ENCODE measurements at regions not wholly inside any gene's neighbourhood (a gene's known extent, or its start where the extent isn't known, plus 50 kb on each side); places are given as distances from the start of the nearest gene placed in this dataset.
"Not testable (repeated sequence)": the region's sequence is repeated elsewhere in the genome, so short reads cannot be mapped to it uniquely, and the experiment has no call there.

GRCh38 chr7:17440025-17440784, 141.8 kb downstream of the AHR start:
- not testable (repeated sequence) for DNase-seq (ENCODE audit: low spot score)

- DNase-seq (ENCODE audit: low spot score), result no peak
Measured at GRCh38 chr7:17440831-17441230, 142.4 kb downstream of the AHR start.

GRCh38 chr7:17441557-17441956, 143.1 kb downstream of the AHR start:
- no peak for DNase-seq (ENCODE audit: low spot score)

GRCh38 chr7:17444151-17444550, 145.7 kb downstream of the AHR start:
- no peak for DNase-seq (ENCODE audit: low spot score)

GRCh38 chr7:17444673-17445072, 146.2 kb downstream of the AHR start:
- no peak for DNase-seq (ENCODE audit: low spot score)

GRCh38 chr7:17446340-17446739, 147.9 kb downstream of the AHR start:
- no peak for DNase-seq (ENCODE audit: low spot score)

- no peak for DNase-seq (ENCODE audit: low spot score)
Measured at GRCh38 chr7:17447728-17448478, 149.5 kb downstream of the AHR start.

GRCh38 chr7:17448479-17449423, 150.3 kb downstream of the AHR start:
- DNase-seq (ENCODE audit: low spot score), result no peak

GRCh38 chr7:17456541-17456940, 158.1 kb downstream of the AHR start:
- DNase-seq (ENCODE audit: low spot score), result no peak

GRCh38 chr7:17460001-17460400, 161.5 kb downstream of the AHR start:
- DNase-seq (ENCODE audit: low spot score), result no peak

- DNase-seq (ENCODE audit: low spot score), result no peak
Measured at GRCh38 chr7:17460665-17461064, 162.2 kb downstream of the AHR start.

GRCh38 chr7:17462131-17462631, 163.7 kb downstream of the AHR start:
- no peak for DNase-seq (ENCODE audit: low spot score)

GRCh38 chr7:17463511-17464085, 165.1 kb downstream of the AHR start:
- DNase-seq (ENCODE audit: low spot score), result no peak

GRCh38 chr7:17466216-17466615, 167.8 kb downstream of the AHR start:
- no peak for DNase-seq (ENCODE audit: low spot score)

GRCh38 chr7:17467386-17467945, 169.0 kb downstream of the AHR start:
- DNase-seq (ENCODE audit: low spot score), result no peak

- DNase-seq (ENCODE audit: low spot score), result no peak
Measured at GRCh38 chr7:17471325-17471724, 172.9 kb downstream of the AHR start.

GRCh38 chr7:17472518-17472917, 174.1 kb downstream of the AHR start:
- no peak for DNase-seq (ENCODE audit: low spot score)

- no peak for DNase-seq (ENCODE audit: low spot score)
Measured at GRCh38 chr7:17472939-17473338, 174.5 kb downstream of the AHR start.

GRCh38 chr7:17474724-17475344, 176.4 kb downstream of the AHR start:
- DNase-seq (ENCODE audit: low spot score), result no peak

- DNase-seq (ENCODE audit: low spot score), result no peak
Measured at GRCh38 chr7:17477182-17477581, 178.7 kb downstream of the AHR start.

- no peak for DNase-seq (ENCODE audit: low spot score)
Measured at GRCh38 chr7:17481118-17481517, 182.7 kb downstream of the AHR start.
